K562 (cell line): ENCODE measurements at regions not wholly inside any gene's neighbourhood (a gene's known extent, or its start where the extent isn't known, plus 50 kb on each side); places are given as distances from the start of the nearest gene placed in this dataset.

Experiments
- ATAC-seq: fragments of 200-7000 bp; cut with Tn5 transposase; 3 replicates; pipeline ENCODE4 v1.9.1; 2020; ENCODE audit warnings: moderate library complexity
- BruUV-seq: library from RNA; stranded (reverse); fragments of 400-500 nt; replicated peaks from 2 replicates; lab custom pipeline; 2021; lab: Mats Ljungman, UMichigan
- CTCF ChIA-PET: fragments of 300-600 bp; formaldehyde crosslinking; extraction: SDS; loops from one replicate; lab custom pipeline; 2021; ENCODE audit warnings: low intra/inter-chr PET ratio; lab: Yijun Ruan, JAX
- POLR2A ChIA-PET: fragments of 300-600, 350-650 bp; sonication (Branson Sonifier 250); formaldehyde crosslinking; extraction: SDS; loops from one replicate; lab custom pipeline; 2021; ENCODE audit warnings: antibody characterized with exemption, inconsistent platforms; lab: Yijun Ruan, JAX
- DNase-seq, 4 experiments: peaks; one replicate each; pipeline versions ENCODE4 v3.0.0 to v3.0.0-alpha.2; 2011 to 2018; ENCODE audit warnings: low spot score in 3 of 4, mixed read lengths in 3 of 4; ENCODE audit errors: extremely low read depth in 1 of 4
- FAIRE-seq: peaks from 2 replicates; lab custom pipeline; 2011; peaks lifted over from hg19 to GRCh38; lab: Jason Lieb, UNC
- H2AFZ ChIP-seq: 2 replicates; pipeline ENCODE4 v1.6.0; 2011; ENCODE audit warnings: low read depth, low read length, control low read depth, inconsistent platforms
- H3K27ac ChIP-seq: fragments of 200-600 bp; 3 replicates; pipeline ENCODE4 v1.8.0; 2011; ENCODE audit warnings: low read depth, mild to moderate bottlenecking, control low read depth, inconsistent platforms, low read length, moderate library complexity, mixed read lengths; ENCODE audit errors: extremely low read depth
- H3K27me3 ChIP-seq, 2 experiments: fragments of 300-600 bp in 1 of 2; 2 replicates in 1 of 2; 3 replicates in 1 of 2; pipeline versions ENCODE4 v1.6.0 to v1.8.0; 2011; ENCODE audit warnings: inconsistent platforms in 2 of 2, low read length in 2 of 2, mild to moderate bottlenecking in 1 of 2, mixed read lengths in 1 of 2, moderate library complexity in 1 of 2; ENCODE audit not compliant: control insufficient read depth in 2 of 2, insufficient read depth in 2 of 2
- H3K36me3 ChIP-seq: fragments of 300-600 bp; 3 replicates; pipeline ENCODE4 v1.8.0; 2011; ENCODE audit warnings: mild to moderate bottlenecking, low read length, inconsistent platforms; ENCODE audit not compliant: control insufficient read depth, insufficient read depth
- H3K4me1 ChIP-seq, 2 experiments: fragments of 200-600 bp in 1 of 2; replicated peaks in 1 of 2; 2 replicates in 1 of 2; 3 replicates in 1 of 2; pipeline versions ENCODE4 v1.5.1 to v1.8.0; 2011; ENCODE audit warnings: inconsistent platforms in 2 of 2, low read length in 2 of 2, mild to moderate bottlenecking in 1 of 2, mixed read lengths in 1 of 2, moderate library complexity in 1 of 2; ENCODE audit not compliant: control insufficient read depth in 2 of 2, insufficient read depth in 2 of 2
- H3K4me2 ChIP-seq: 2 replicates; pipeline ENCODE4 v1.6.1; 2011; ENCODE audit warnings: low read length, control low read depth, inconsistent platforms, mixed read lengths; ENCODE audit not compliant: insufficient read depth
- H3K4me3 ChIP-seq: fragments of 200-600 bp; sonication (generic), shearing (Covaris generic); 2 replicates; pipeline ENCODE4 v1.5.1; 2016; ENCODE audit warnings: control low read depth, inconsistent platforms
- H3K79me2 ChIP-seq: fragments of 200-600 bp; 3 replicates; pipeline ENCODE4 v1.8.0; 2011; ENCODE audit warnings: low read length, inconsistent platforms; ENCODE audit not compliant: control insufficient read depth, insufficient read depth
- H3K9ac ChIP-seq, 2 experiments: 2 replicates each; pipeline versions ENCODE4 v1.6.0 to v1.6.1; 2011; ENCODE audit warnings: low read depth in 2 of 2, low read length in 2 of 2, control low read depth in 1 of 2, inconsistent platforms in 1 of 2, mild to moderate bottlenecking in 1 of 2, mixed read lengths in 1 of 2; ENCODE audit not compliant: insufficient read depth in 1 of 2
- H3K9me1 ChIP-seq: one replicate; pipeline ENCODE4 v1.6.0; 2011; ENCODE audit warnings: inconsistent platforms, mild to moderate bottlenecking, low read length, moderate library complexity; ENCODE audit not compliant: control insufficient read depth, insufficient read depth
- H3K9me3 ChIP-seq: replicated peaks from 2 replicates; pipeline ENCODE4 v1.5.1; 2011; ENCODE audit warnings: low read depth, low read length, inconsistent platforms; ENCODE audit not compliant: control insufficient read depth, insufficient read depth
- H4K20me1 ChIP-seq: replicated peaks from 2 replicates; pipeline ENCODE4 v1.6.1; 2011; ENCODE audit warnings: low read length, inconsistent platforms, mixed read lengths; ENCODE audit not compliant: control insufficient read depth, insufficient read depth
- HDAC8 ChIP-seq: fragments of 450-650 bp; IDR thresholded peaks from 2 replicates; pipeline ENCODE4 v1.6.1; 2016; ENCODE audit warnings: mild to moderate bottlenecking, missing genetic modification characterization, moderate library complexity, missing compliant biosample characterization
- KAT7 ChIP-seq: sonication (generic); formaldehyde crosslinking; IDR thresholded peaks from 2 replicates; pipeline ENCODE4 v1.8.0; 2022; ENCODE audit warnings: missing genetic modification reagents, mild to moderate bottlenecking, borderline replicate concordance
- MNT ChIP-seq, 2 experiments: fragments of 450-650 bp; conservative IDR thresholded peaks; 2 replicates each; pipeline ENCODE4 v1.6.1; 2017; ENCODE audit warnings: mild to moderate bottlenecking in 2 of 2, moderate library complexity in 2 of 2
- RAD21 ChIP-seq, 2 experiments: fragments of 250-450 bp in 1 of 2; fragments of 450-650 bp in 1 of 2; sonication (Bioruptor Pico) in 1 of 2; formaldehyde crosslinking in 1 of 2; IDR thresholded peaks in 1 of 2; conservative IDR thresholded peaks in 1 of 2; 2 replicates each; pipeline versions ENCODE4 v1.4.0 to v1.8.0; 2020 to 2022; ENCODE audit warnings: mild to moderate bottlenecking in 2 of 2, moderate library complexity in 1 of 2
- ZNF282 ChIP-seq: sonication (generic); formaldehyde crosslinking; IDR thresholded peaks from 2 replicates; pipeline ENCODE4 v1.8.1; 2023; ENCODE audit warnings: missing genetic modification reagents
- WGBS: fragments of 100-300 bp; shearing (Covaris generic); methylation state at CpG from one replicate; pipeline ENCODE4 v1.1.6; 2016; ENCODE audit warnings: low coverage, mixed read lengths; ENCODE audit not compliant: insufficient coverage; ENCODE audit errors: missing lambda C conversion rate; 5-methylcytosine and 5-hydroxymethylcytosine counted together
- in situ Hi-C: fragments of 300-500 bp; cut with MboI; formaldehyde crosslinking; loops from 4 replicates; pipeline ENCODE4 v1.15.0; 2018; ENCODE audit warnings: inconsistent platforms, mixed read lengths
- intact Hi-C: fragments of 100-400 bp; cut with micrococcal nuclease; formaldehyde crosslinking; loops from 2 replicates; pipeline ENCODE4 v1.14.2; 2022
- TF ChIP-seq, protein P1 (sequence below), 3 experiments: IDR thresholded peaks in 2 of 3; conservative IDR thresholded peaks in 1 of 3; 2 replicates each; pipeline ENCODE4 v1.5.1; 2011 to 2012; ENCODE audit warnings: low read length in 3 of 3, mild to moderate bottlenecking in 3 of 3, control low read depth in 2 of 3, improper control_type of control experiment in 1 of 3, inconsistent platforms in 1 of 3, low read depth in 1 of 3, mixed read lengths in 1 of 3, moderate library complexity in 1 of 3; ENCODE audit not compliant: insufficient read depth in 2 of 3

DNA sequence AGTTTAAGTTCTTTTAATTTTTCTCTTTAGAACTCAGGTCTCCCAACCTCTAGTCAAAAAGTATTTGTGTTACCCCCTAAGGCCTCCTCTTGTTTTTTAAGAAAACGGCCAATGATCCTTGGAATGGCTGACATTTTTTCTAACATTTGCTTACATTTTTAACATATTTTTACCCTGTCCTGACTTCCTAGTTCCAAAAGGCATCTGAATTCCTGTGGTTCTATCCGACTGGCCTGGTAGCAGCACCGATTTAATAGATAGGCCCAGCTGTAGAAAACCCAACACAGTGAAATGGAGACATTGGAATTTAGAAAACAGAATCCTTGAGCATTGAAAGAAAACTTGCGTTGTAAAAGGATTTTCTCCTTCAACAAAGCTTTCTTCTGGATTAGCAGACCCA lies 134.7 kb upstream of the GSC start (continued):
- TF ChIP-seq HDAC8 (tag) (no peak), KAT7 (CRISPR knock-in tag) (no peak)

- H4K20me1 ChIP-seq, result no peaks in the 10 kb centered on the region
- WGBS, result 0% methylated on average over 3 of the region's 3 CpGs
- H3K79me2 ChIP-seq, result no peaks in the 10 kb centered on the region
- ATAC-seq, result no peak
- CTCF ChIA-PET, result no interaction called here
- no peaks in the 10 kb centered on the region for H3K9me1 ChIP-seq
- H3K9me3 ChIP-seq, result no peaks in the 10 kb centered on the region
- in situ Hi-C loops, result no loop called here
- POLR2A ChIA-PET, result interaction anchor here (0.7 kb wide), 1 partner anchor 651 kb away, joined by 3 read pairs; no protein-coding TSS in a partner anchor
- H3K27me3 ChIP-seq, result peaks cover 0 to 4% of the 10 kb centered on the region in 2 experiments; a peak in 1 of 5 replicates
- H2AFZ ChIP-seq, result no peak overlapping the region
- no TSS peak for BruUV-seq
- H3K4me2 ChIP-seq, result no peak overlapping the region
- no peak overlapping the region for H3K9ac ChIP-seq
- TF ChIP-seq MNT (conservative IDR thresholded peaks at IDR 0.05), result no peak
- peak in 1 of 2 experiments; percentile 13; a peak in 1 of 4 replicates for TF ChIP-seq RAD21 (CRISPR knock-in tag; conservative IDR thresholded peaks at IDR 0.05 in 1 of 2, IDR thresholded peaks at IDR 0.05 in 1 of 2)
- TF ChIP-seq, protein P1, sequence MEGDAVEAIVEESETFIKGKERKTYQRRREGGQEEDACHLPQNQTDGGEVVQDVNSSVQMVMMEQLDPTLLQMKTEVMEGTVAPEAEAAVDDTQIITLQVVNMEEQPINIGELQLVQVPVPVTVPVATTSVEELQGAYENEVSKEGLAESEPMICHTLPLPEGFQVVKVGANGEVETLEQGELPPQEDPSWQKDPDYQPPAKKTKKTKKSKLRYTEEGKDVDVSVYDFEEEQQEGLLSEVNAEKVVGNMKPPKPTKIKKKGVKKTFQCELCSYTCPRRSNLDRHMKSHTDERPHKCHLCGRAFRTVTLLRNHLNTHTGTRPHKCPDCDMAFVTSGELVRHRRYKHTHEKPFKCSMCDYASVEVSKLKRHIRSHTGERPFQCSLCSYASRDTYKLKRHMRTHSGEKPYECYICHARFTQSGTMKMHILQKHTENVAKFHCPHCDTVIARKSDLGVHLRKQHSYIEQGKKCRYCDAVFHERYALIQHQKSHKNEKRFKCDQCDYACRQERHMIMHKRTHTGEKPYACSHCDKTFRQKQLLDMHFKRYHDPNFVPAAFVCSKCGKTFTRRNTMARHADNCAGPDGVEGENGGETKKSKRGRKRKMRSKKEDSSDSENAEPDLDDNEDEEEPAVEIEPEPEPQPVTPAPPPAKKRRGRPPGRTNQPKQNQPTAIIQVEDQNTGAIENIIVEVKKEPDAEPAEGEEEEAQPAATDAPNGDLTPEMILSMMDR (IDR thresholded peaks at IDR 0.05 in 2 of 3, conservative IDR thresholded peaks at IDR 0.05 in 1 of 3; ENCODE audit: insufficient read depth in 2 of 3, low read depth in 1 of 3, low read length in 3 of 3), result peak in 1 of 3 experiments; percentile 13; a peak in 1 of 6 replicates
- no peak for TF ChIP-seq ZNF282
- DNase-seq, result no peak
- no peak overlapping the region for H3K4me3 ChIP-seq
- FAIRE-seq, result no peak
- H3K36me3 ChIP-seq, result no peaks in the 10 kb centered on the region
- no peak overlapping the region for H3K27ac ChIP-seq
- H3K4me1 ChIP-seq, result no peaks in the 10 kb centered on the region
- intact Hi-C loops, result no loop called here
Observed at GRCh38 chr14:94903883-94904282, 134.0 kb upstream of the GSC start.
